ENCODE measurements at regions not wholly inside any gene's neighbourhood (a gene's known extent, or its start where the extent isn't known, plus 50 kb on each side); places are given as distances from the start of the nearest gene placed in this dataset.

DNA sequence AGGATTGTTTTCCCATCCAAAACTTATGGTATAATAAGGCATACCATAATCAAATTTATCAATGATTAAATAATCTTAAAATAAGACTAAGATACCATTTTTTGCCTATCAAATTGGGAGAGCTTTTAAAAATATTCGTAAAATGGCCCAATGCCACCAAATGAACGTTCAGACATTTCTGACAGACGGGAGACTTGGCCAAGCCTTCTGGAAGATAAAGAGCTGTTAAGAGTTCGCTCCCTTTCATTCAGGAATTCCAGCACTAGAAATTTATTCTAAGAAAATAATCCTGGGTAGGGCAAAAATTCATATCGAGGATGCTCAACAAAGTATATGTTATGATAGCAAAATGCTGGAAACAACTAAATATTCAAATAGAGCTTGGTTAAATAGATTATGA lies 85.6 kb upstream of the NEO1 start:
- no peak for DNase-seq (ENCODE audit: low read depth)

DNA sequence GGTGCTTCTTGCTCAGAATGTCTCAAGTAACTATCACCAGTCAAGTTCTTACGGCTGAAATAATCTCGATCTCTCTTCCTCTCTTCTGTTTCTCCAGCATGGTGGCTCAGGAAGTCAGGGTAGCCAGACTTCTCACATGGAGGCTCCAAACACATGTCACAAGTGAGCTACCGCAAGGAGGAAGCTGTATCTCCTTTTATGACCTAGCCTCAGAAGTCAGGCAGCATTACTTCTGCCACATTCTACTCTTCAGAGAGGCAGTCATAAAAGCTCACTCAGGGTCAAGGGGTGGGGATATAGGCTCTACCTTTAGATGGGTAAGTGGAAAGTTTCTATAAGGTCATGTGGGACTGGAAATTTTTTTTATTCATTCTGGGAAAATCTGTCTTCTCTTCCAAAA lies 86.6 kb upstream of the NEO1 start:
- no peak for DNase-seq (ENCODE audit: low read depth)

DNA sequence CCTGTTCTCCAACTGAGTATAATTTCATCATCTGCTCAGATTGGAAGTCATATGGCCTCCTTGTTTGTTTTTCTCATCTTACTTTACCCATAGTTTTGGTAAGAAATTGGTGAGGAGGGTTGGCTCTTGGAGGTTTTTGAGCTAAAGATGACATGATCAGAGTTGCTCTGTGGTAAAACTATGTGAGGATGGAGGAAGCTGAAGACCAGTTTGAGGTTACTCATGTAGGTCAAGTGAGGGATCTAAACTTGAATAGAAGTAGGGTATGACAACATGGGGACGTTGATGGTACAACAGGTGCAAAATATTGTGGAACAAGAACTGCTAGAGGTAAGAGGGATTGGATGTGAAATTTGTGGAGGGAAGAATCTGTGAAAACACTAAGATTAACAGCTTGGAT lies 87.7 kb upstream of the NEO1 start:
- no peak for DNase-seq (ENCODE audit: low read depth)

DNA sequence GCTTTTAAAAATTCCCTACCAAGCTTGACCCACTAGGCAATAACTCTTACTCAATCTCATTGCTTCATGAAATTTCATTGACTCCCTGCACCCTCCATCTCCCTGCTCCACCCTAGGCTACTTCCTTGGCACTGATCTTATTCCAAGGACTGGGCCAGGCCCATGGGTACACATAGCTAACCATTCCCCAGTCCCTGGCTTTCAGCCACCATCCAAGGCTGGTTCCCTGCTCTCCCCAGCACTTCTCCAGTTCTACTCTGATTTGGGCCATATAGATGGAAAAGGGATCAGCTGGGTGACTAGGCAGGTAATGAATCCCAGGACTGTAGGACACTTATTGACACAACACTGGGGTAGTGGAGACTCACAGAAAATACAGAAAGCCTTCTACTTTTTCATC lies 88.1 kb upstream of the NEO1 start:
- no peak for DNase-seq (ENCODE audit: low read depth)

DNA sequence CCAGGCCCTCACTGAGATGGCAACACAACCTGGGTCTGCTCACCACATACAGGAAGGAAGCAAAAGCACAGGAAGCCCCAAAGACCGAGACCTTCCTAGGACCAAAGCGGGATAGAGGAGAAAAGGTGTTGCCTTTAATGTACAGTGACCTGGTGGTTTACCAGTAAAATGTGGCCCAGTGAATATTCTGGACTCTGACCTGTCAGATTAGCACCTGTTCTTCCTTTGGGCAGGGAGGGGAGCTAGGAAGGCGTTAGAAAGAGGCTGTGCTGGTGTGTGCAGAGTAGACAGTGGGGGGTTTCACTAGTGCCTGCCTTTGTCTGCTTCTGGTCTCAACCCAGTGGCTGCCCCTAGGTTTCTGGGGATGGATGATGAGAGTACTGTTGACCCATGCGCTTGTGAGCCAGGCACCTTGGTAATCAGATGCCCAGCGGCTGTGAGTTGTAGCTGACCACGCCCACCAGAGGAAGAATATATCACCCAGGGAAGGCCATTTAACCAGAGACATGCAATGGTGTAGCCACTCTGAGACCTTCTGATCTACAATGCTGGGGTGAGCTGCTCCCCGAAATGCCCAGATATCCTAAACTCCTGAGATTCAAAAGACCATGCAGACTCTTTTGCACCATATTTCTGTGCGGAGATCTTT lies 90.1 kb upstream of the NEO1 start:
- DNase-seq (ENCODE audit: low read depth) = no peak

DNA sequence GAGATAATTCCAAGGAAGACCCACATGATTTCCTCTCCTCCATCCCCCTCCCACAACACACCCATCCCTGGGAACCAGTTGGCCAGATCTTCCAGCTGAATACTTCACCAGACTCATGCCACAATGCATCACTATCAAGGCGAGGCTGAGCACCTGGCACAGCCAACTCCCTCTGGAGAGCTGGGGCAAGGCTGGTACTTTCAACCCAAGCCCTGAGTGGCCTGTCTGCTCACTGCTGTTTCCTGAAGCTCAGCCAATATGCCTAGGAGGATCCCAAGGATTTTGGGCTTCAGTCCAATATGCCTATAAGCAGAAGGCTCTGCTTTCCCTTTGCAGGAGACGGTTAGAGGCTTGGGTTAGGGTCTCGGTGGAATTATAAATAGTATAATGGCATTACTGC lies 90.9 kb upstream of the NEO1 start:
- DNase-seq (ENCODE audit: low read depth) = no peak

DNA sequence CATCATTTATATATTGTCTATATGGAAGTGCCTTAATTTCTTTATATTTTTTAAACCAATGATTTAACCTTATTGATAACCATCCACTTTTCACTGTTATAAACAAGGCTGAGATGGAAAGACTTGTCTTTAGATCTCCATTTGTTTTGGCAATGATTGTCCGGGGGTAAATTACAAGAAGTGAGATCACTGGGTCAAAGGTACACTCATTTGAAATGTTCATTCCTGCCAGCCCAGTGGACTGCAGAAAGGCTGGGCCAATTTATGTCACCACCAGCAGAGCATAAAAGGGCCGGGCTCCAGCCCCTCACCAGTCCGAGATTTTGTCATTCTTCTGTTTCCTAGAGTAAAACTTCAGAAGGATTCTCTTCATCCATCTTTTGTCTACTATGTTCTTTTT lies 93.6 kb upstream of the NEO1 start:
- no peak for DNase-seq (ENCODE audit: low read depth)

DNA sequence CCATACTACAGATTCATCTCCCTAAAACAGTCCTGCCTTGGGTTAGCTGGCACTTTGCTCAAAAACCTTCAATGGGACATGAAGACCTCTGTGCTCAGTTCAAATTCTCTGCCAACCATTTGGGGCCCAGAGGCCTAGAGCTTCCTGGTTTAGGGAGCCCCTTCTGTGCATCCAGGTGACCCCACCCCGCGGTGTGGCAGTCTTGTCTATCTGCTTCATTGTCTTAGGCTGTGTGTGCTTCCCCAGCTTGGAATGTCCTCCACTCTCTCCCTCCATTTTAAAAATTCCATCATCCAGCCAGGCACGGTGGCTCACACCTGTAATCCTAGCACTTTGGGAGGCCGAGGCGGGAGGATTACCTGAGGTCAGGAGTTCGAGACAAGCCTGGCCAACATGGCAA lies 99.0 kb upstream of the NEO1 start:
- no peak for DNase-seq (ENCODE audit: low read depth)

DNA sequence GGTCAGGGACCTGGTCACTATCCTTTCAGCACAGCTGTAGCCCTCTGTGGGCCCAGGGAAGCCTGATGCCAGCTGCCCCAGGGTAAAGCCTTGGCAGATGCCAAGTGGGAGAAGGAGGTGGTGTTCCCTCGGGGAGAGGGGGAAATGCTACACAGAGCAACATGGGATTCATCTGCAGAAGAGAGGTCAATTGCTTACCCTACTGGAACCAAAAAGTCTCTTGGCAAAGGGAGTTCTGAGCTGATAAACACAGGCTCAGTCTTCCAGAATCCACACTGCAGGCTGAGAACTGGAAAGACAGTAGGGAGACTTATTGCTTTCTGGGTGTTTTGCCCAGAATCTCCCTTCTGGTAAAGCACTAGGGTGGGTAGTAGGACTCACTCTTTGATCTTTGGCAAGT lies 100.1 kb upstream of the NEO1 start:
- no peak for DNase-seq (ENCODE audit: low read depth)

DNA sequence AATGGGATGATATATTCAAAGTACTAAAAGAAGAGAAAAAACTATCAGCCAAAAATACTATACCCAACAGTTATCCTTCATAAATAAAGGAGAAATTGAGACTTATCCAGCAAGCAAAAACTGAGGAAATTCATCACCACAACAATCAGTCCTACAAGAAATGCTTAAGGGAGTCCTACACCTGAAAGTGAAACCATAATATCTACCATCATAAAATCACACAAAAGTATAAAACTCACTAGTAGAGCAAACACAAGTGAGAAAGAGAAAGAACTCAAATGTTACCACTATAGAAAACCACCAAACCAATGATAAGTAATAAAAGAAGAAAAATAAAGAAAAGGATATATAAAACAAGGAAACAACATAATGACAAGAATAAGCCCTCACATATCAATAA lies 103.6 kb upstream of the NEO1 start:
- no peak for DNase-seq (ENCODE audit: low read depth)

DNA sequence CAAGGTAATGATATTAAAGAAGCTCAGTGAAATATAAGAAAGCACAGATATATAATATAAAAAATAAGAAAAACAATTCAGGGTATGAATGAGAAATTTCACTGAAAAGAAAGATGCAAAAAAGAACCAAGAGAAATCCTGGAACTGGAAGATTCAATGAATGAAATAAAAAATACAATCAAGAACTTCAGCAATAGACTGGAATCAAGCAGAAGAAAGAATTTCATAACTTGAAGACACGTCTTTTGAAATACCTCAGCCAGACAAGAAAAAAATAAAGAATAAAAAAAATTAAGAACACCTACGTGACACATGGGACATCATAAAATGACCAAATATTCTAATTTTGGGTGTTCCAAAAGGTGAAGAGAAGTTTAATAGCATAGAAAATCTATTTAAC lies 104.6 kb upstream of the NEO1 start:
- DNase-seq (ENCODE audit: low read depth) = no peak

DNA sequence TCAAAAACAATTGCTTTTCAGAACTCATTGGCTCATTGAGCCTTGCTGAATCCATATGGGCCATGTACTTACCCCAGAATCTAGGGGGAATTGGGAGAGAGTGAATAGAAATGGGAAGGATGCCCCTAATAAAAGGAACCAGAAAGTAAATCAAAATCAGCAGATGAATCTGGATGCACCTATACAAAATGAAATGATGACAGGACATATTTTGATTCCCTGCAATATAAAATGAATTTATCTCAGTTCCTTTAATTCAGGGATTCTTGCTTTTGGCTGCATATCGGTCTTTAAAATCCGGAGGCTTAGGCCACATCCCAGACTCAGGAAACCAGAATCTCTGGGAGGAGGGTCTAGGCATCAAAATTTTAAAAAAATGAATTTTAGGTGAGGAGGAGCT lies 107.7 kb upstream of the NEO1 start:
- no peak for DNase-seq (ENCODE audit: low read depth)

DNA sequence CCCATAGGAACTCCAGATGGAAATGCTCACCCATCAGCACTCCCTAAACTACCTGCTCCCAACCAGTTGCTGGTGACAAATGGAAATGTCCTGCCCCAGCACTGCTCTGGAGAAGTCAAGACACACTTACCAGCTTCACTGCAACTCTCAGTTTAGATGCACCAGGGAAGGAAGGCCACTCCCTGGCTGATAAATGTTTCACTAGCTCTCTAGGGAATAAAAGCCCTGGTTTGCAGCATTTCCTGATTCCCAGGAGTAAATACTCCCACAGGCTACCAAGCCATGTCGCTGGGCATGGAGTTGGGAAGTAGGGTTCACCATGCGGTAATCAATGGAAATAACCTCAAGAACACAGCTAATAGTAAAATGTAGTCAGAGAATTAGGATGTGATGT lies 112.0 kb upstream of the NEO1 start:
- no peak for DNase-seq (ENCODE audit: low read depth)

DNA sequence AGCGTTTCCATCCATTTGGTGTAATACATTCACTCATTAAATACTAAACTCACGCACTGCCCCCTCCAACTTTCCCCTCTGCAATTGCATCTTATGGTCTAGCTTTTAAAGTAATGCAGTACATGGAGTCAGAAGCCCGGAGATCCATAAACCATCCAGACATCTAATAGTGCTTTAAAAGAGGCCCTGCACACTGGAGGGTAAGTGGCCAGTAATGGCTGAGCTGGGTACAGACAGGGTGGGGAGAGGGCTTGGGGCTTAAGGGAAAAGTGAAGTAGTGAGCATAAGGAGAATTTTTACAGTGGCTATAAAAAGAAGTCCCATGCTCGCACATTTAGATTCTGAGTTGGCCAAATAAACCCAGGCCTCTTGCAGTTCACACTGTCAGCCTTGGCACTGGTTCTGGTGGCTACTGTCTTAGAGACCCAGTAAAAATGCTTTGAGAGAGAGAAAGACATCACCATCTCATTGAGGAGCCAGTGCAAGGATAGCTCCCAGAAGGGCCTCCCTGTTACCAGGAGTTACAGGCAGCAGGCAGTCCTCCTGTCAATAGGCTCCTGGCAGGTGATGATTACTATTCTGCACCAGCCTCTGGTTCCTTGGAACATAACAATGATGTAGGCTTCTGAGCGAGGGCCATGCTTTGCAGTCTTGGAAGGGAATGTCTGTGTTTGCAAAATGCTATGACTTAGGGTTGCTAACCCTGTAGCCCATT lies 112.6 kb upstream of the NEO1 start:
- DNase-seq (ENCODE audit: low read depth) = no peak

DNA sequence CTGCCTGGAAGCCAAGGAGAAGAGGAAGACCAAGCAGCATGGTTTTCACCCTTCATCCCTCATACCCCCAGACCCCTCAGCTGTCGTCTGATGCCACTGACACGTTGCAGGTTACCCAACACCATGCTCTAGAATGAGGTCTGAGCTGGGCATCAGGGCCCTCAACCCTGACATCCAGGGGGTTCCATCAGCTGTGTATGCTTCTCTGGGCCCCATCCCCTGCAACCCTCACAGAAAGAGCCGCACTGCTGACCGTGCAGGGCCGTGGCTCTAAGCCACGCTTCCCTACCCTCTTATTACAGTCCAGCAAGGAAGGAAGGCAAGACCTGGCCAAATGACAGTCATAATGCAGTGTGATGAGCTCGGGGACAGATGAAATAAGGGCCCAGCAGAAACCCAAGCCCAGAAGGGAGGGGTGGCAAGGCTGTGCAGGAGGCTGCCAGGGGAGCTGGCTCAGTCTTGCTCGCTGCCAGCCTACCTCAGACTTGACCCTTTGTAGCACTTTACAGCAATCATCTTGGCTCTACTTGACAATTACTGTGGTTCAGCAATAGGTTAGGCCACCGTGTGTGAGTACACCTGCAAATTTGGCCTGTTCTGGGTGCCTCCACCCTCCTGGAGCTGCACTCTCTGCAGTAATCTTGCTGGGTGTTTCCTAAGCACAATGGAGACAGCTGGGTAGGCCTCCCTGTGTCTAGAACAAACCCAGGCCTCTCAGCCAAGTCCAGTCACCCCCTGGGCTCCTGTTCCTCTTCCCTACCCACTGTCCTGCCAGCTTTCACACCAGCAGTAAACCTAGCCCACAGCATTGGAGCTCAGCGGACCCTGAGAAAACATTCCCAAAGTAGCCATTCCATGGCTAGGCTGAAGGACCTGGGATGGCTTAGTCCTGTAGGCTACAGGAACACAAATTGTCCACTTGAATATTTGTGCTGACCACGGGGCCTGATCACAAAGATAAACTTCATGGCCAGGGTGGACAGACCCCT lies 115.3 kb upstream of the NEO1 start:
- no peak for DNase-seq (ENCODE audit: low read depth)

DNA sequence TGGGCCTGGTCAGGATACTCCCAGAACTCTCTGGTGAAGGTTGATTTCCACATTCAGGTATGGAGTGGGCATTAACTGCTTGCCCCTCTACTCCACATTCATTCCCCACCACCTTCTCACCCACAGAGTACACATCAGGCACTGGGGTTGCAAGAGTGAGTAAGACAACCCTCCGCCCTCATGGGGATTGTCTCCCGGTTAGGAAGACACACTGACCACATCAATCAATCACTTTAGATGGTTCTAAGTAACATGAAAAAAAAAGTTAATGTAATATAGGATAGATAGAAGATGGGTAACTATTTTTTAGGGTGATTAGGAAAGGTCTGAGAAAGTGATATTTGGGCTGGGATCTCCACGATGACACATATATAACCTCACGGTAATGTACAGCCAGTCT lies 116.0 kb upstream of the NEO1 start:
- DNase-seq (ENCODE audit: low read depth) = no peak

DNA sequence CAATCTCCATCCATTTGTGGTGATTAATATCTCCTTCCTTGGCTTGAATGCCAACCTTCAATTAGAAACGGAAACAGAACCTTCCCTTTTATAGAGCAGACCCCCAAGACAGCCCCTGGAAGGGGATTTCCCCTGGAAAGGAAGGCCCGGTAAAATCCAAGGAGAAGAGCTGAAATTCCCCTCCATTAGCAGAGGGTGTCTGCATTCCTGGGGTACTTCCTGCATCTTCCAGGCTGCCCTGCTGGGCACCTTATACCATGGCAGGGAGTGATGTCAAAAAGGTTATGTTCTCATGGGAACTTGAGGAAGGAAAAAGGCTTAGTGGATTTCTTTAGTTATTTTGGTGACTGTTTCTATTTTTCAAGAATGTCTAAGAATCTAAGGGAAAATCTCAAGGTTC lies 116.7 kb upstream of the NEO1 start:
- no peak for DNase-seq (ENCODE audit: low read depth)

DNA sequence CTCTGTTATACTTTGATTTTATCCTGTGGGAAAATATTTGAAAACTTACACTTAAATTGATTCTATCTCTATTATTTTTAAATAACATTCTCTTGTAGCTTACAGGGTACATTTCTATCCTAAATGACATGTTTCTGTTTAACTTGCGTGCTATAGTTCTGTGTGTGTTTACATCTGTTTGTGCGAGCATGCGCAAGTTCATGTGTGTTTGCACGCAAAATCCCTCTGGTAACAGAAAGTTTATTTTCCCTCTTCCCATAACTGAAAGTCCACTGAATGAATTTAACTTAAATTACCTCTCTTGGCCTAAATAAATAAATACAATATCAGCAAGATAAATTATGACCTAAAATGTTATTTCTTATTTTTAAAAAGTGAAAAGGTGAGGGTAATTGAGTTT lies 117.3 kb upstream of the NEO1 start:
- no peak for DNase-seq (ENCODE audit: low read depth)

DNA sequence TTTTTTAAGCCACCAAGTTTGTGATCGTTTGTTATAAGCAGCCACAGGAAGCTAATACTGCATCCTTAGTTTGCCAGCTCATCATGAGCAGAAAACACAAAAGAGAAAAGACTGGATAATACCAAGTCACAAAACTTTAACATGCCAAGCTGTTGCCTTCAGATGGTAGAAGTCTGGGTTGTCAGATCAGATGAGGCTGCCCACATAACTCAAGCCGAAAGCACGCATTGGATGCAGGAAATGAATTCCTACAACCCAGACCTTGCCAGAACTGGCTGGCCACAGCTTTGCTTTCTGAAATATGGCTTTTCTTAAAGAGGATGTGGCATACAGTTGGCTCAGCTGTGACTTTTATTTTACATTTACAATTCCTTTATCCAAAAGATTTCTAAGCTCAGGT lies 118.3 kb upstream of the NEO1 start:
- peak; percentile 7 for DNase-seq (ENCODE audit: low read depth)

DNA sequence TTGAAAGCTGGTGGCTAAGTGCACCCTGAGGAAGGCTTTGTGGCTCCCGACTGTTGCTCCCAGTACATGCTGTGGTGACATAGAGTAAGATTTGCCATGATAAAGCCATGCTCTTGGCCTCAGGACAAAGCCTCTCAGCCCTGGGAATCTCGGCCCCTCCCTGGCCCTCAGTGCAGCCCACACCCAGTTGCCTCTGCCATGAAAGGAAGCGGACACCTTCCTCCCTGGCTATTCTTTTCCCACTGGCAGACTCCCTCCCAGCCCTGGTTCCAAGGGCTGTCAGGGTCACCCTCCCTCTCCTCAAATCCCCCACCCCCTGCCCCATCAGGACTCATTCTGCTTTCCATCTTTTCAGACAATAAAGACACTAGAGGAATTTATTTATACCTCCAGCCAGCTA lies 119.8 kb upstream of the NEO1 start:
- no peak for DNase-seq (ENCODE audit: low read depth)

DNA sequence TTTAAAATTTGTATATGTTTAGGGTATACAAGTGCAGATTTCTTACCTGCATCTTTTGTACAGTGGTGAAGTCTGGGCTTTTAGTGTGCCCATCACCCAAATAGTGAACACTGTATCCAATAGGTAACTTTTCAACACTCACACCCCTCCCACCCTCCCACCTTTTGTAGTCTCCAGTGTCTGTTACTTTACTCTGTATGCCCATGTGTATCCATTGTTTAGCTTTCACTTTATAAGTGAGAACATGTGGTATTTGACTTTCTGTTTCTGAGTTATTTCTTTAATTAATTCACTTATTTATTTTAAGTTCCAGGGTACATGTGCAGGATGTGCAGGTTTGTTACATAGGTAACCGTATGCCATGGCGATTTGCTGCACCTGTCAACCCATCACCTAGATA lies 124.8 kb upstream of the NEO1 start:
- no peak for DNase-seq (ENCODE audit: low read depth)

DNA sequence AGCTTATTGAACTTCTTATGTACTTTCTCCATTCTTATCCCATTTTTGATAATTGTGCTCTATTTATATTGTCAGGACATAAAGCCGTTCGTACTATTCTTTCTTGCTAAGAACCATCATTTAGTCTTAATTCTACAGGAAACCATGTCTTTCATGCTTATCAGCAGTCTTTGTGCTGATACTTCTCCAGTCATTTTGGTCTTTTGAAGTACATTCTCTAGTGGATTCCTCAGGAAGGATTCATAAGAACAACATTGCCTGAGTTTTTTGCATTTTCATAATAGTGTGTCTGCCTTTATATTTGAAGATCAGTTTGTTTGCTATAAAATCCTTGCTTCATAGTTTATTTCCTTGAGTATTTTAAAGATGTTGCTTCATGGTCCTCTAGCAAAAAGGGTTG lies 126.6 kb upstream of the NEO1 start:
- DNase-seq (ENCODE audit: low read depth) = no peak

All from HT1080 (cell line).